K562 (cell line): ENCODE measurements at regions not wholly inside any gene's neighbourhood (a gene's known extent, or its start where the extent isn't known, plus 50 kb on each side); places are given as distances from the start of the nearest gene placed in this dataset.

ENCODE experiments used
- ADNP ChIP-seq: fragments of 200-800 bp; sonication (Bioruptor generic); IDR thresholded peaks from 2 replicates; pipeline ENCODE4 v1.6.1; 2016; ENCODE audit warnings: missing genetic modification characterization, missing compliant biosample characterization
- ELF4 ChIP-seq: fragments of 450-650 bp; formaldehyde crosslinking; IDR thresholded peaks from 2 replicates; pipeline ENCODE4 v1.4.0; 2022; ENCODE audit warnings: missing genetic modification characterization
- JUND ChIP-seq, 2 experiments: IDR thresholded peaks; 2 replicates in 1 of 2; 3 replicates in 1 of 2; pipeline ENCODE4 v1.6.1; 2011; ENCODE audit warnings: borderline replicate concordance in 2 of 2, low read depth in 2 of 2, low read length in 2 of 2, improper control_type of control experiment in 1 of 2, missing biosample characterization in 1 of 2, missing genetic modification characterization in 1 of 2, missing genetic modification reagents in 1 of 2
- MAFF ChIP-seq: IDR thresholded peaks from 2 replicates; pipeline ENCODE4 v1.6.1; 2012; ENCODE audit warnings: low read length, improper control_type of control experiment
- NFRKB ChIP-seq: fragments of 450-650 bp; IDR thresholded peaks from 2 replicates; pipeline ENCODE4 v1.6.1; 2016; ENCODE audit warnings: low read depth
- POLR2A ChIP-seq: fragments of 450-650 bp; conservative IDR thresholded peaks from 2 replicates; pipeline ENCODE4 v1.6.1; 2016
- TBL1XR1 ChIP-seq, 2 experiments: IDR thresholded peaks; 2 replicates each; pipeline ENCODE4 v1.6.1; 2012; ENCODE audit warnings: improper control_type of control experiment in 2 of 2, low read length in 2 of 2, mild to moderate bottlenecking in 1 of 2
- TEAD4 ChIP-seq, 2 experiments: sonication (generic) in 1 of 2; formaldehyde crosslinking in 1 of 2; IDR thresholded peaks; 2 replicates each; pipeline versions ENCODE4 v1.6.1 to v1.8.0; 2012 to 2022; ENCODE audit warnings: borderline replicate concordance in 1 of 2, inconsistent platforms in 1 of 2, low read length in 1 of 2, mild to moderate bottlenecking in 1 of 2, missing genetic modification reagents in 1 of 2
- TF ChIP-seq, protein P1 (sequence below): fragments of 250-450 bp; sonication (Bioruptor Pico); IDR thresholded peaks from 2 replicates; pipeline ENCODE4 v1.5.0; 2021; ENCODE audit warnings: mild to moderate bottlenecking, borderline replicate concordance
- TF ChIP-seq, protein P2 (sequence below), 3 experiments: IDR thresholded peaks in 2 of 3; conservative IDR thresholded peaks in 1 of 3; 2 replicates each; pipeline ENCODE4 v1.5.1; 2011 to 2012; ENCODE audit warnings: low read length in 3 of 3, mild to moderate bottlenecking in 3 of 3, control low read depth in 2 of 3, improper control_type of control experiment in 1 of 3, inconsistent platforms in 1 of 3, low read depth in 1 of 3, mixed read lengths in 1 of 3, moderate library complexity in 1 of 3; ENCODE audit not compliant: insufficient read depth in 2 of 3
- TF ChIP-seq, protein P3 (sequence below): sonication (generic); formaldehyde crosslinking; IDR thresholded peaks from 2 replicates; pipeline ENCODE4 v1.8.1; 2023; ENCODE audit warnings: mild to moderate bottlenecking, missing genetic modification reagents, moderate library complexity
- TF ChIP-seq, protein P4 (sequence below): sonication (generic); formaldehyde crosslinking; IDR thresholded peaks from 2 replicates; pipeline ENCODE4 v1.8.0; 2022; ENCODE audit warnings: mild to moderate bottlenecking, missing genetic modification reagents

DNA sequence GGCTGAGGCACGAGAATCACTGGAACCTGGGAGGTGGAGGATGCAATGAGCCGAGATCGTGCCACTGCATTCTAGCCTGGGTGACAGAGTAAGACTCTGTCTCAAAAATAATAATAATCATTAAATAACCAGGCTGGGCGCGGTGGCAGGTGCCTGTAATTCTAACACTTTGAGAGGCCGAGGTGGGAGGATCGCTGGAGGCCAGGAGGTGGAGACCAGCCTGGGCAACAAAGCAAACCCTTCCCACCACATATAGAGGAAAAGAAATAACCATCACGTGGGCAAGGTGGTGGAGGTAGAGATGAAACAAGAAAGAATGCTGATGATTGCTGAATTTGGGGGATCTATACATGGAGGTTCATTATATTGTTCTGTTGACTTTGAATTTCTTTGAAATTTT is 63.4 kb upstream of the PIM1 start:
- TF ChIP-seq, protein P1, sequence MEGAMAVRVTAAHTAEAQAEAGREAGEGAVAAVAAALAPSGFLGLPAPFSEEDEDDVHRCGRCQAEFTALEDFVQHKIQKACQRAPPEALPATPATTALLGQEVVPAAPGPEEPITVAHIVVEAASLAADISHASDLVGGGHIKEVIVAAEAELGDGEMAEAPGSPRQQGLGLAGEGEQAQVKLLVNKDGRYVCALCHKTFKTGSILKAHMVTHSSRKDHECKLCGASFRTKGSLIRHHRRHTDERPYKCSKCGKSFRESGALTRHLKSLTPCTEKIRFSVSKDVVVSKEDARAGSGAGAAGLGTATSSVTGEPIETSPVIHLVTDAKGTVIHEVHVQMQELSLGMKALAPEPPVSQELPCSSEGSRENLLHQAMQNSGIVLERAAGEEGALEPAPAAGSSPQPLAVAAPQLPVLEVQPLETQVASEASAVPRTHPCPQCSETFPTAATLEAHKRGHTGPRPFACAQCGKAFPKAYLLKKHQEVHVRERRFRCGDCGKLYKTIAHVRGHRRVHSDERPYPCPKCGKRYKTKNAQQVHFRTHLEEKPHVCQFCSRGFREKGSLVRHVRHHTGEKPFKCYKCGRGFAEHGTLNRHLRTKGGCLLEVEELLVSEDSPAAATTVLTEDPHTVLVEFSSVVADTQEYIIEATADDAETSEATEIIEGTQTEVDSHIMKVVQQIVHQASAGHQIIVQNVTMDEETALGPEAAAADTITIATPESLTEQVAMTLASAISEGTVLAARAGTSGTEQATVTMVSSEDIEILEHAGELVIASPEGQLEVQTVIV (CRISPR knock-in tag), result no peak
- TF ChIP-seq POLR2A (no peak), TEAD4 (IDR thresholded peaks at IDR 0.05; ENCODE audit: low read length) (no peak), TEAD4 (CRISPR knock-in tag; IDR thresholded peaks at IDR 0.05; ENCODE audit: borderline replicate concordance) (no peak), NFRKB (no peak), ADNP (tag) (no peak), ELF4 (no peak), MAFF (0 out of 2 replicates have a peak, but pooled peaks have one; percentile 17), TBL1XR1 (IDR thresholded peaks at IDR 0.05; ENCODE audit: low read length in 2 of 2) (no peak), JUND (IDR thresholded peaks at IDR 0.05; ENCODE audit: borderline replicate concordance, low read depth, low read length) (no peak), JUND (tag; IDR thresholded peaks at IDR 0.05; ENCODE audit: borderline replicate concordance, low read depth, low read length) (no peak)
- TF ChIP-seq, protein P2, sequence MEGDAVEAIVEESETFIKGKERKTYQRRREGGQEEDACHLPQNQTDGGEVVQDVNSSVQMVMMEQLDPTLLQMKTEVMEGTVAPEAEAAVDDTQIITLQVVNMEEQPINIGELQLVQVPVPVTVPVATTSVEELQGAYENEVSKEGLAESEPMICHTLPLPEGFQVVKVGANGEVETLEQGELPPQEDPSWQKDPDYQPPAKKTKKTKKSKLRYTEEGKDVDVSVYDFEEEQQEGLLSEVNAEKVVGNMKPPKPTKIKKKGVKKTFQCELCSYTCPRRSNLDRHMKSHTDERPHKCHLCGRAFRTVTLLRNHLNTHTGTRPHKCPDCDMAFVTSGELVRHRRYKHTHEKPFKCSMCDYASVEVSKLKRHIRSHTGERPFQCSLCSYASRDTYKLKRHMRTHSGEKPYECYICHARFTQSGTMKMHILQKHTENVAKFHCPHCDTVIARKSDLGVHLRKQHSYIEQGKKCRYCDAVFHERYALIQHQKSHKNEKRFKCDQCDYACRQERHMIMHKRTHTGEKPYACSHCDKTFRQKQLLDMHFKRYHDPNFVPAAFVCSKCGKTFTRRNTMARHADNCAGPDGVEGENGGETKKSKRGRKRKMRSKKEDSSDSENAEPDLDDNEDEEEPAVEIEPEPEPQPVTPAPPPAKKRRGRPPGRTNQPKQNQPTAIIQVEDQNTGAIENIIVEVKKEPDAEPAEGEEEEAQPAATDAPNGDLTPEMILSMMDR (IDR thresholded peaks at IDR 0.05 in 2 of 3, conservative IDR thresholded peaks at IDR 0.05 in 1 of 3; ENCODE audit: insufficient read depth in 2 of 3, low read depth in 1 of 3, low read length in 3 of 3), result no peak
- TF ChIP-seq, protein P3, sequence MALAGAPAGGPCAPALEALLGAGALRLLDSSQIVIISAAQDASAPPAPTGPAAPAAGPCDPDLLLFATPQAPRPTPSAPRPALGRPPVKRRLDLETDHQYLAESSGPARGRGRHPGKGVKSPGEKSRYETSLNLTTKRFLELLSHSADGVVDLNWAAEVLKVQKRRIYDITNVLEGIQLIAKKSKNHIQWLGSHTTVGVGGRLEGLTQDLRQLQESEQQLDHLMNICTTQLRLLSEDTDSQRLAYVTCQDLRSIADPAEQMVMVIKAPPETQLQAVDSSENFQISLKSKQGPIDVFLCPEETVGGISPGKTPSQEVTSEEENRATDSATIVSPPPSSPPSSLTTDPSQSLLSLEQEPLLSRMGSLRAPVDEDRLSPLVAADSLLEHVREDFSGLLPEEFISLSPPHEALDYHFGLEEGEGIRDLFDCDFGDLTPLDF (CRISPR knock-in tag), result no peak
- TF ChIP-seq, protein P4, sequence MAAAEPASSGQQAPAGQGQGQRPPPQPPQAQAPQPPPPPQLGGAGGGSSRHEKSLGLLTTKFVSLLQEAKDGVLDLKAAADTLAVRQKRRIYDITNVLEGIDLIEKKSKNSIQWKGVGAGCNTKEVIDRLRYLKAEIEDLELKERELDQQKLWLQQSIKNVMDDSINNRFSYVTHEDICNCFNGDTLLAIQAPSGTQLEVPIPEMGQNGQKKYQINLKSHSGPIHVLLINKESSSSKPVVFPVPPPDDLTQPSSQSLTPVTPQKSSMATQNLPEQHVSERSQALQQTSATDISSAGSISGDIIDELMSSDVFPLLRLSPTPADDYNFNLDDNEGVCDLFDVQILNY, result no peak
